ENCODE measurements at regions not wholly inside any gene's neighbourhood (a gene's known extent, or its start where the extent isn't known, plus 50 kb on each side); places are given as distances from the start of the nearest gene placed in this dataset.

- WGBS (ENCODE audit: low lambda C conversion rate): 16% methylated on average over 6 of the region's 9 CpGs
- Histone ChIP-seq H3K9me2 (0 out of 2 replicates have a peak, but pooled peaks cover 2% of the 10 kb centered on the region), H3K79me2 (ENCODE audit: insufficient read depth) (no peaks in the 10 kb centered on the region), H3F3A (replicated peaks; ENCODE audit: insufficient read depth) (no peaks in the 10 kb centered on the region), H4K20me1 (ENCODE audit: insufficient read depth) (no peaks in the 10 kb centered on the region), H3K27me3 (ENCODE audit: insufficient read depth) (no peaks in the 10 kb centered on the region; the same call in 1 of the 2 replicates), H3K9me3 (no peaks in the 10 kb centered on the region), H2AFZ (ENCODE audit: low read depth) (no peak overlapping the region), H3K27ac (ENCODE audit: low read depth in 2 of 2, low read length in 1 of 2) (no peak overlapping the region), H3K9ac (no peak overlapping the region), H3K4me1 (ENCODE audit: control insufficient read depth in 1 of 2, insufficient read depth in 2 of 2, low read depth in 1 of 2, low read length in 1 of 2) (no peaks in the 10 kb centered on the region), H3K36me3 (replicated peaks in 1 of 2; ENCODE audit: control insufficient read depth in 1 of 2, insufficient read depth in 2 of 2, low read length in 1 of 2) (no peaks in the 10 kb centered on the region), H3K4me2 (no peak overlapping the region), H3K4me3 (ENCODE audit: low read depth in 2 of 2, low read length in 1 of 2) (no peak overlapping the region)
- TF ChIP-seq RXRA (IDR thresholded peaks at IDR 0.05; ENCODE audit: borderline replicate concordance, low read depth) (no peak), CTCF (IDR thresholded peaks at IDR 0.05) (peak; percentile 76), RAD21 (IDR thresholded peaks at IDR 0.05; ENCODE audit: low read length) (peak; percentile 42), GATA2 (CRISPR knock-in tag; IDR thresholded peaks at IDR 0.05) (no peak)
- CTCF ChIA-PET: interaction anchor here (0.6 to 2.5 kb wide), 21 partner anchors 9 to 1934 kb away, joined by 3 to 23 read pairs (median 4); no protein-coding TSS in a partner anchor
- POLR2A ChIA-PET: no interaction called here
- DNase-seq: peak; percentile 56
These were observed 71.4 kb upstream of the TCF21 start for GRCh38 chr6:133817460-133818047.

GRCh38 chr6:133818320-133818719 is 70.6 kb upstream of the TCF21 start:
- Histone ChIP-seq H3K27me3 (ENCODE audit: insufficient read depth) (no peaks in the 10 kb centered on the region; the same call in 1 of the 2 replicates), H3K79me2 (ENCODE audit: insufficient read depth) (no peaks in the 10 kb centered on the region), H3K9ac (no peak overlapping the region), H3K27ac (ENCODE audit: low read depth in 2 of 2, low read length in 1 of 2) (no peak overlapping the region), H3K9me3 (no peaks in the 10 kb centered on the region), H2AFZ (ENCODE audit: low read depth) (no peak overlapping the region), H3F3A (replicated peaks; ENCODE audit: insufficient read depth) (no peaks in the 10 kb centered on the region), H3K4me3 (ENCODE audit: low read depth in 2 of 2, low read length in 1 of 2) (no peak overlapping the region), H3K9me2 (0 out of 2 replicates have a peak, but pooled peaks cover 3% of the 10 kb centered on the region), H3K36me3 (replicated peaks in 1 of 2; ENCODE audit: control insufficient read depth in 1 of 2, insufficient read depth in 2 of 2, low read length in 1 of 2) (no peaks in the 10 kb centered on the region), H4K20me1 (ENCODE audit: insufficient read depth) (no peaks in the 10 kb centered on the region), H3K4me2 (no peak overlapping the region), H3K4me1 (ENCODE audit: control insufficient read depth in 1 of 2, insufficient read depth in 2 of 2, low read depth in 1 of 2, low read length in 1 of 2) (no peaks in the 10 kb centered on the region)
- DNase-seq: no peak
- ChIA-PET POLR2A (no interaction called here), CTCF (interaction anchor here (0.7 to 2.5 kb wide), 13 partner anchors 8 to 1935 kb away, joined by 3 to 23 read pairs (median 6); no protein-coding TSS in a partner anchor)
- 19% methylated on average over 6 of the region's 6 CpGs for WGBS (ENCODE audit: low lambda C conversion rate)
- TF ChIP-seq PBX3 (IDR thresholded peaks at IDR 0.05) (no peak), YY1 (IDR thresholded peaks at IDR 0.05; ENCODE audit: low read depth) (no peak), CTCF (IDR thresholded peaks at IDR 0.05) (no peak), TEAD4 (IDR thresholded peaks at IDR 0.05; ENCODE audit: borderline replicate concordance, insufficient read depth) (no peak), RFX5 (IDR thresholded peaks at IDR 0.05; ENCODE audit: low read length) (no peak), ZBTB33 (IDR thresholded peaks at IDR 0.05; ENCODE audit: borderline replicate concordance, low read depth) (no peak), POLR2AphosphoS5 (IDR thresholded peaks at IDR 0.05; ENCODE audit: low read depth, low read length) (no peak), USF2 (IDR thresholded peaks at IDR 0.05; ENCODE audit: borderline replicate concordance, low read depth, low read length) (no peak), MEF2A (IDR thresholded peaks at IDR 0.05; ENCODE audit: borderline replicate concordance, low read depth) (no peak), NFIC (IDR thresholded peaks at IDR 0.05; ENCODE audit: borderline replicate concordance) (no peak), GATA2 (CRISPR knock-in tag; IDR thresholded peaks at IDR 0.05) (no peak), TCF12 (IDR thresholded peaks at IDR 0.05) (no peak), RAD21 (IDR thresholded peaks at IDR 0.05; ENCODE audit: low read length) (no peak), SMC3 (IDR thresholded peaks at IDR 0.05; ENCODE audit: low read depth, low read length) (no peak), FOXJ3 (CRISPR knock-in tag; IDR thresholded peaks at IDR 0.05) (no peak)
